PC-3 (cell line): ENCODE measurements at regions not wholly inside any gene's neighbourhood (a gene's known extent, or its start where the extent isn't known, plus 50 kb on each side); places are given as distances from the start of the nearest gene placed in this dataset.

Source experiments
- ATAC-seq: fragments of 200-7000 bp; cut with Tn5 transposase; 2 replicates; pipeline ENCODE4 v1.9.1; 2020; ENCODE audit warnings: mild to moderate bottlenecking, moderate library complexity
- BruUV-seq: library from RNA; stranded (reverse); fragments of 400-500 nt; replicated peaks from 2 replicates; lab custom pipeline; 2021; lab: Mats Ljungman, UMichigan
- CTCF ChIA-PET: fragments of 300-600 bp; sonication (Branson Sonifier 250); formaldehyde crosslinking; loops from one replicate; lab custom pipeline; 2022; ENCODE audit warnings: antibody characterized with exemption; lab: Charles Lee
- POLR2A ChIA-PET: fragments of 300-600 bp; sonication (Branson Sonifier 250); formaldehyde crosslinking; loops from one replicate; lab custom pipeline; 2022; ENCODE audit warnings: antibody characterized with exemption; ENCODE audit not compliant: unreplicated experiment; lab: Charles Lee
- DNase-seq: peaks from one replicate; pipeline ENCODE4 v3.0.0-alpha.2; 2015
- H2AFZ ChIP-seq: fragments of 300-600 bp; sonication (generic); 2 replicates; pipeline ENCODE4 v1.6.0; 2016; ENCODE audit warnings: antibody characterized with exemption, low read length
- H3F3A ChIP-seq: fragments of 300-600 bp; sonication (generic); one replicate; pipeline ENCODE4 v1.6.0; 2017; ENCODE audit warnings: antibody characterized with exemption, low read length, control low read depth, mild to moderate bottlenecking; ENCODE audit not compliant: unreplicated experiment
- H3K27ac ChIP-seq: fragments of 300-600 bp; sonication (generic); 2 replicates; pipeline ENCODE4 v1.5.1; 2016; ENCODE audit warnings: mild to moderate bottlenecking, low read length
- H3K27me3 ChIP-seq: fragments of 300-600 bp; sonication (generic); 2 replicates; pipeline ENCODE4 v1.6.1; 2016; ENCODE audit warnings: low read length, mixed read lengths
- H3K36me3 ChIP-seq: fragments of 300-600 bp; sonication (generic); 2 replicates; pipeline ENCODE4 v1.6.1; 2016; ENCODE audit warnings: low read depth, mixed run types, low read length, mixed read lengths
- H3K4me1 ChIP-seq: fragments of 300-600 bp; sonication (generic); 2 replicates; pipeline ENCODE4 v1.5.1; 2016; ENCODE audit warnings: low read length; ENCODE audit not compliant: insufficient read depth
- H3K4me2 ChIP-seq: fragments of 300-600 bp; sonication (generic); 2 replicates; pipeline ENCODE4 v1.6.0; 2016; ENCODE audit warnings: low read length
- H3K4me3 ChIP-seq: fragments of 300-600 bp; sonication (generic); 2 replicates; pipeline ENCODE4 v1.5.1; 2016; ENCODE audit warnings: mild to moderate bottlenecking, low read length, mixed read lengths
- H3K79me2 ChIP-seq: fragments of 300-600 bp; sonication (generic); 2 replicates; pipeline ENCODE4 v1.6.1; 2017; ENCODE audit warnings: low read length, mixed read lengths
- H3K9ac ChIP-seq: fragments of 300-600 bp; sonication (generic); 2 replicates; pipeline ENCODE4 v1.6.0; 2016; ENCODE audit warnings: mild to moderate bottlenecking, low read length
- H3K9me2 ChIP-seq: fragments of 300-600 bp; sonication (generic); replicated peaks from 2 replicates; pipeline ENCODE4 v1.6.1; 2016; ENCODE audit warnings: mixed run types, low read length, mixed read lengths
- H3K9me3 ChIP-seq: fragments of 300-600 bp; sonication (generic); 2 replicates; pipeline ENCODE4 v1.6.1; 2016; ENCODE audit warnings: low read length, mixed read lengths
- H4K20me1 ChIP-seq: fragments of 300-600 bp; sonication (generic); 2 replicates; pipeline ENCODE4 v1.6.1; 2016; ENCODE audit warnings: low read length, mixed read lengths
- CTCF ChIP-seq: fragments of 300-600 bp; sonication (generic); conservative IDR thresholded peaks from 2 replicates; pipeline ENCODE4 v1.5.1; 2017; ENCODE audit warnings: antibody characterized with exemption, low read depth, mild to moderate bottlenecking, low read length
- EZH2 ChIP-seq: fragments of 300-600 bp; sonication (generic); IDR thresholded peaks from one replicate; pipeline ENCODE4 v1.6.1; 2017; ENCODE audit warnings: antibody characterized with exemption, mild to moderate bottlenecking, low read length; ENCODE audit not compliant: unreplicated experiment
- EZH2phosphoT487 ChIP-seq: fragments of 300-600 bp; sonication (generic); IDR thresholded peaks from 2 replicates; pipeline ENCODE4 v1.6.1; 2018; ENCODE audit warnings: mild to moderate bottlenecking, antibody characterized with exemption, low read length, borderline replicate concordance
- intact Hi-C: fragments of 100-400 bp; cut with micrococcal nuclease; formaldehyde crosslinking; loops from 2 replicates; pipeline ENCODE4 v1.9.0; 2023

DNA sequence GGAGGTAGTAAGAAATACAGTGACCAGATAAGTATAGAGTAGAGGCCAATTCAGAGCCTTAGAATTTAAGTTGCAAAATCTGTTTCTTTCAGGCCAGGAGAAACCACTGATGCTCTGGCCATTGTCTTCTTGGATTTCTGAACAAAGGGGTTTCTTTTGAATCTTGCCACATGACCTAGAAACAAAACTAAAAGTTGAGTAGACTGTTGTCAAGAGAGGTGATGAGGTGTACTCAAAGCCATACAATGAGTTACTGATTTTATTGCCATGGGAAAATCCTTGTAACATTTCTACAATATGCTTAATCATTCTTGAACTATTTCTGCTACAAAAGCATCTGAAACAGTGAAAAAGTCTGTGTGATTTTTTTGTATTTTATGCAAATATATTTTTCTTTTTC is 881.3 kb downstream of the CDH11 start:
- Histone ChIP-seq H3F3A (no peaks in the 10 kb centered on the region), H3K36me3 (no peaks in the 10 kb centered on the region), H3K9me2 (no peaks in the 10 kb centered on the region), H3K27me3 (no peaks in the 10 kb centered on the region), H2AFZ (no peak overlapping the region), H3K9me3 (no peaks in the 10 kb centered on the region), H3K4me1 (peaks cover 12% of the 10 kb centered on the region), H3K79me2 (no peaks in the 10 kb centered on the region), H3K4me3 (no peak overlapping the region), H3K9ac (peak overlapping the region; percentile 35), H3K27ac (peak overlapping the region; percentile 57), H3K4me2 (no peak overlapping the region), H4K20me1 (no peaks in the 10 kb centered on the region)
- ChIA-PET CTCF (no interaction called here), POLR2A (no interaction called here)
- TF ChIP-seq EZH2phosphoT487 (no peak), CTCF (no peak), EZH2 (no peak)
- intact Hi-C loops, result loop anchor here (5.0 kb wide), 1 partner anchor 148 kb away; no protein-coding TSS in a partner anchor
- ATAC-seq, result peak; percentile 41
- BruUV-seq, result no TSS peak
- DNase-seq, result peak; percentile 37

DNA sequence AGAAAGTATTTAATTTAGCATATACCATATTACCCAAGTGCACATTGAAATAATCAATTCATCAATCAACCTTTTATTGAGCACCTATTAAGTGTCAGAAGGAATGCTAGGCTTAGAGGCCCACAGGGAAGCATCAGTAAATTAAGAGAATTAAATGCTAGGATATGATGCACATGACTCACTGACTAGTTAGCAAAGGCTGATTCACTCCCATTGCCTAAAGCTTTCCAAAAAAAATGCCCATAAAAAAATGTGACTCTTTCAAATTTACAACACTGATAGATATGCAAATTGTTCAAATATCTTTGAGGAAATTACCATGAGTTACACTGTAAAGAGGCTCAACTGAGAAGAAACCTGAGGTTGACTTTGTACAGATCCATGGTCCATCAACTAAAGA is 883.3 kb downstream of the CDH11 start:
- no peaks in the 10 kb centered on the region for H3K36me3 ChIP-seq
- H3K9me3 ChIP-seq, result no peaks in the 10 kb centered on the region
- DNase-seq (peak; percentile 74), ATAC-seq (peak; percentile 80)
- peaks cover 12% of the 10 kb centered on the region for H3K4me1 ChIP-seq
- H3F3A ChIP-seq, result no peaks in the 10 kb centered on the region
- no peaks in the 10 kb centered on the region for H3K79me2 ChIP-seq
- H2AFZ ChIP-seq, result no peak overlapping the region
- no peak overlapping the region for H3K4me3 ChIP-seq
- 0 out of 2 replicates have a peak overlapping the region, but pooled peaks have one; percentile 13 for H3K4me2 ChIP-seq
- TF ChIP-seq EZH2, result no peak
- TF ChIP-seq CTCF, result no peak
- TF ChIP-seq EZH2phosphoT487, result no peak
- POLR2A ChIA-PET, result no interaction called here
- H3K9me2 ChIP-seq, result no peaks in the 10 kb centered on the region
- CTCF ChIA-PET, result no interaction called here
- H3K27ac ChIP-seq, result peak overlapping the region; percentile 58
- intact Hi-C loops, result loop anchor here (5.0 kb wide), 1 partner anchor 204 kb away; no protein-coding TSS in a partner anchor
- no peaks in the 10 kb centered on the region for H3K27me3 ChIP-seq
- no peak overlapping the region; the same call in 1 of the 2 replicates for H3K9ac ChIP-seq
- H4K20me1 ChIP-seq, result no peaks in the 10 kb centered on the region
- BruUV-seq, result no TSS peak

DNA sequence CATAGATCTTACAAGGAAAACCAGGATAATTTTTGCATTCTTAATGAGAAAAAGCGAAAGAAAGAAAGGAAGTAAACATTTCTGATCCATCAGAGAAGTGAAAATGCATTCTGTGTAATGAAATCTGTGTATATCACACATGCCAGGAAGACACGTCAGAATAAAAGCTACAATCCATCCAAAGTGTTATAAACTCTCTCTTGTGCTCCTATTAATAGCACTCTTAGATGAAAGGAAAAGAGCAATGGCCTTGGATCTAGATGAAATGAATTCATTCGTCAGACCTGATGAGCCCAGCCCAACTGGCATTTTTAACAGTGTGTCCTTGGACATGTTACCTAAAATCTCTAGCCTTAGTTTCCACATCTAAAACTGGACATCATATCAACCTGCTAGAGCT is 885.5 kb downstream of the CDH11 start:
- Histone ChIP-seq H3K79me2 (no peaks in the 10 kb centered on the region), H3F3A (no peaks in the 10 kb centered on the region), H3K36me3 (no peaks in the 10 kb centered on the region), H2AFZ (no peak overlapping the region), H3K4me1 (peaks cover 12% of the 10 kb centered on the region), H4K20me1 (no peaks in the 10 kb centered on the region), H3K9me2 (no peaks in the 10 kb centered on the region), H3K27me3 (no peaks in the 10 kb centered on the region), H3K4me3 (no peak overlapping the region), H3K27ac (no peak overlapping the region), H3K4me2 (no peak overlapping the region), H3K9ac (no peak overlapping the region), H3K9me3 (no peaks in the 10 kb centered on the region)
- ChIA-PET POLR2A (no interaction called here), CTCF (no interaction called here)
- DNase-seq (no peak), ATAC-seq (no peak)
- BruUV-seq, result no TSS peak
- TF ChIP-seq EZH2 (no peak), CTCF (no peak), EZH2phosphoT487 (no peak)
- intact Hi-C loops, result loop anchor here (5.0 kb wide), 1 partner anchor 206 kb away; no protein-coding TSS in a partner anchor
